GM12873 (cell line): ENCODE measurements at regions not wholly inside any gene's neighbourhood (a gene's known extent, or its start where the extent isn't known, plus 50 kb on each side); places are given as distances from the start of the nearest gene placed in this dataset.

Experiments
- CTCF ChIP-seq: IDR thresholded peaks from 2 replicates; pipeline ENCODE4 v1.5.1; 2012; ENCODE audit warnings: low read depth, mild to moderate bottlenecking, moderate library complexity, low read length, control low read depth; ENCODE audit not compliant: insufficient read depth; ENCODE audit errors: missing control alignments

DNA sequence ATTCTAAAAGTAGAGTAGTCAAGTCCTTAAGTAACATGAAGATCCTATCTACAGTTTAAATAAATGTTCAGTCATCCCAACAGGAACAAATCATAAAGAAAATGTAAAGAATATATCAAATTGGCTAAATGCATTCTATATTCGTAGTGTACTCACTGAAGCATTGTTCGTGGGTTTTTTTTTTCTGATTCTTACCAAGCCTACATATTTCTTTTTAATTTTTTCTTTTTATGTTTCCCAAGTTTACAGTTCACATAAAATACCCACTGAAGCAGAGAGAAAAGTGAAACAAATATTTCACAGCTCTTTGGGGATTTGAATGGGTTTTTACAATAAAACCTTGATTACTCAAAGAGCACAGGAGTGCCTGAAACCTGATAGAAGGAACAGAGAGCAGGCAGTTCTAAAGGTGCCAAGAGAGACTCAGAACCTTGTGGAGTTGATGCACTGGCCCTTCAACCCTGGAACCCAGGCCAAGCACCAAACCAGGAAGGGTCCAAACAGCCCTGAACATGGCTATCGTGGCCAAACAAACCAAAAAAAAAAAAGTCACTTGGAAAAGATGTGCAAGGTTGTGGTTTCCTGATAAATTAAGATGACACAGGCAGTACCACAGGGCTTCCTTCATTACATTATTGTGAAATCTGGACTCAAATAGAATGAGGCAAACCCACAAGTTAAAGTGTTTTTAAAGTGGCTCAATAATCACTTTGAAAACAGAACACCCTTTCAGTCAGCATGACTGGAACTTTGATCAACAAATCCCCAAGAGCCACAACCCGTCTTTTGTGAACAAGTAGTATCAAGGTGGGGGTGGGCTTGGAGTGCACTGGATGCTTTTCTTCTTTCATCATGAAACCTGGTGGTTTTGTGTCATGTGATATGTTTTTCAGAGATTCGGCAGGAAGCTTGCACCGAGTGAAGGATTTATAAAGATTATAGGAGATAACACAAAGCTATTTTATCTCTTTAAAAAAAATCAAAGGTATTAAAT, 245.0 kb upstream of the FN1 start:
- TF ChIP-seq CTCF = no peak

DNA sequence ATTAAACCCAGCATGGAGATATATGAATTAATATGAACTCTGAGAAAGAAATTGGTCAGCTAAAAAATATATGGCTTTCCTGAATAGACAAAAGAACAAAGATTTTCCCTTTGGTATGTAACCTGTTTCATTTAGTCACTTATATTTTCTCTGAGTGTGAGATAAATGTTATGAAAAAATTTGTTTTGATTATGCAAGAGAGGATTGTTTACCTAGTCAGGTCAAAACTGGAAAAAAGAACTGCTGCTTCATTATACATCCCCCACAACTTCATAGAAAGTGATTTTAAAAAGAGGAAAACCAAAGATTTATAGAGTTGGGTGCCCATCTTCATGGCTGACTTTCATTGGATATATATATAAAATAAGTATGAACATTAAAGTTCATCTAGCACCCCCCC, 242.2 kb upstream of the FN1 start:
- no peak for TF ChIP-seq CTCF

DNA sequence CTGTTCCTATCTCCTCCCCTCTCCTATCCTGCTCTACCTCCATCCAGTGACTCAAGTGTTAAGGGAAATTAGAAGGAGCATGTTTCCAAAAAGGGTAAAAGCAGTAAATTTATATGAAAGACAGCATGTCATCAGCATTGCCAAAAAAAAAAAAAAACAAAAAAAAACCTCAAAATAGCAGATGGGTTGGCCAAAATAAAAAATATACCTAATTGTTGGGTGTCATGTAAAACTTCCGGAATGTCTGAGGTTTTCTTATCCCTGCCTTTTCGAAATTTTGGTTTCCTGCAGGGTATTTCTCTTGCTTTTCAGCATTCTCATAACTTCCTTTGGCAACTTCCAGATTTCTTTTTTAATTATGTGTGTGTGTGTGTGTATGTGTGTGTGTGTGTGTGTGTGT, 241.6 kb upstream of the FN1 start:
- TF ChIP-seq CTCF = no peak

DNA sequence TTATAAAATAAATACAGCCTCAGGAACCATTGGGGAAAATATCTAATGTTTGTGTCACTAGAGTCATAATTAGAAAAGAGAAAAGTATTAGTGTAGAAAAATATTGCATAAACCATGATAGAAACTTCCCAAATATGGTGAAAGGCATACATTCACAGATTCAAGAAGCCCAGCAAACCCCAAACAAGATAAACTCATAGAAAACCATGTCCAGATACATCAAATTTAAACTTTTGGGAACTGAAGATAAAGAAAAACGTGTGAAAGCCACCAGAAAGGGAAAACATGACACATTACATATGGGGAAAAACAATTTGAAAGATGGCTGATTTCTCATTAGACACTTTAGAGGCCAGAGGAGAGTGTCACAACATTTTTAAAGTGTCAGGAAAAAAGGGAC, 236.5 kb upstream of the FN1 start:
- no peak for TF ChIP-seq CTCF

DNA sequence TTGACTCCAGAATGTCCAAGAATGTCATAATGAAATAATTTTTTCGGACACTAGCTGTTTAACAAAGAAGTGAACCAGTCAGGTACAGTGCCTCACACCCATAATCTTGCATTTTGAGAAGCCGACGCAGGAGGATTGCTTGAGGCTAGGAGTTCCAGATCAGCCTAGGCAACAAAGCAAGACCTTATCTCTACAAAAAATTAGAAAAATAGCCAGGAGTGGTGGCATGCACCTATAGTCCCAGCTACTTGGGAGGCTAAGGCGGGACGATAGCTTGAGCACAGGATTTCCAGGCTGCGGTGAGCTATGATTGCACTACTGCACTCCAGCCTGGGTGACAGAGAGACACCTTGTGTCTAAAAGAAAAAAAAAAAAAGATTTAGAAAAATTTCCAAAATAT, 235.8 kb upstream of the FN1 start:
- TF ChIP-seq CTCF = no peak

DNA sequence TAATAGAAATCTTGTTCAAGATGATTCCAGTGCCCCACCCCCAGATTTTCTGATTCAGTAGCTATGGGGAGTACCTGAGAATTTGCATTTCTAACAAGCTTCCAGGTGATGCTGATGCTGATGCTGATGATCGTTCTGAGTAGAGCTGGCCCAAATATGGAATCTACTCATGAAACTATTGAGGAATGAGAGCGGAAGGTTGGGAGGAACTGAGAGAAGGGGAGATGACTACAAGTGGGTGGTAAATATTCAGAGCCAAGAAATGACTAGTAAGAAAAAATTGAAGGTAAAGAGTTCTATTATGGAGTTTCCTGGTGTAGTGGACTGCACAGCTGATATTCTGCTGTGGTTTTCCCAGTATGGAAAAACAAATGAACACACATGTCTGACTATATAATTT, 235.4 kb upstream of the FN1 start:
- TF ChIP-seq CTCF = no peak

GRCh38 chr2:215670396-215670795, 234.5 kb upstream of the FN1 start:
- no peak for TF ChIP-seq CTCF
